Spleen (tissue), 11 donors: ENCODE measurements at regions not wholly inside any gene's neighbourhood (a gene's known extent, or its start where the extent isn't known, plus 50 kb on each side); places are given as distances from the start of the nearest gene placed in this dataset.

ENCODE experiments used
- DNase-seq: peaks from one replicate; pipeline ENCODE4 v3.0.0-alpha.2; 2020
- H3K27ac ChIP-seq, 8 donors: fragments of 200-600 bp; sonication (generic) in 7 of 8; 1 replicate in 4 of 8; 2 replicates in 4 of 8; pipeline versions ENCODE4 v1.5.0 to v1.8.0; 2016 to 2021; ENCODE audit warnings: inconsistent platforms in 4 of 8, mild to moderate bottlenecking in 4 of 8, moderate library complexity in 1 of 8
- H3K27me3 ChIP-seq, 7 donors: fragments of 200-600 bp; sonication (generic) in 6 of 7; replicated peaks in 1 of 7; 1 replicate in 4 of 7; 2 replicates in 3 of 7; pipeline versions ENCODE4 v1.5.0 to v1.8.0; 2016 to 2021; ENCODE audit warnings: inconsistent platforms in 3 of 7, mild to moderate bottlenecking in 1 of 7
- H3K36me3 ChIP-seq, 6 donors: fragments of 200-600 bp; sonication (generic) in 5 of 6; 1 replicate in 4 of 6; 2 replicates in 2 of 6; pipeline versions ENCODE4 v1.5.0 to v1.8.0; 2016 to 2021; ENCODE audit warnings: inconsistent platforms in 2 of 6
- H3K4me1 ChIP-seq, 6 donors: fragments of 200-600 bp; sonication (generic) in 5 of 6; 1 replicate in 3 of 6; 2 replicates in 3 of 6; pipeline versions ENCODE4 v1.5.0 to v1.8.0; 2016 to 2021; ENCODE audit warnings: inconsistent platforms in 3 of 6
- H3K4me3 ChIP-seq, 8 donors: fragments of 200-600 bp; sonication (generic) in 7 of 8; 1 replicate in 4 of 8; 2 replicates in 4 of 8; pipeline versions ENCODE4 v1.5.0 to v1.8.0; 2016 to 2021; ENCODE audit warnings: inconsistent platforms in 4 of 8, mild to moderate bottlenecking in 4 of 8, moderate library complexity in 2 of 8
- H3K9me3 ChIP-seq, 8 donors: fragments of 200-600 bp; sonication (generic) in 7 of 8; 1 replicate in 4 of 8; 2 replicates in 4 of 8; pipeline versions ENCODE4 v1.5.0 to v1.8.0; 2016 to 2021; ENCODE audit warnings: inconsistent platforms in 4 of 8
- CTCF ChIP-seq, 11 experiments: fragments of 200-600 bp in 7 of 11; fragments of 450-650 bp in 4 of 11; sonication (generic) in 4 of 11; IDR thresholded peaks in 8 of 11; conservative IDR thresholded peaks in 3 of 11; 1 replicate in 7 of 11; 2 replicates in 4 of 11; pipeline versions ENCODE4 v1.4.0 to v1.8.0; 2016 to 2021; ENCODE audit warnings: antibody characterized with exemption in 11 of 11, inconsistent platforms in 4 of 11, mild to moderate bottlenecking in 1 of 11
- POLR2A ChIP-seq, 3 donors: fragments of 450-650 bp; IDR thresholded peaks; one replicate each; pipeline ENCODE4 v1.5.1; 2017; ENCODE audit warnings: antibody characterized with exemption in 3 of 3, mild to moderate bottlenecking in 1 of 3
- POLR2AphosphoS5 ChIP-seq, 3 donors: sonication (generic); formaldehyde crosslinking; IDR thresholded peaks; one replicate each; pipeline ENCODE4 v1.5.1; 2017; ENCODE audit warnings: antibody characterized with exemption in 3 of 3
- WGBS, 5 donors: extraction: QIAGEN DNeasy Blood & Tissue Kit in 3 of 5; methylation state at CpG; one replicate each; pipeline versions ENCODE4 v1.1.5 to v1.1.7; 2013 to 2018; 5-methylcytosine and 5-hydroxymethylcytosine counted together
- intact Hi-C: fragments of 100-400 bp; cut with DNase I; formaldehyde crosslinking; loops from one replicate; pipeline ENCODE4 v1.15.0; 2023; ENCODE audit warnings: low total_unique reads
- donor health status: healthy with polysubstance abuse.
- donor health status: DM: no; HTN: no; CAD: no; lungs with moderate emphysema.
- donor health status: DM: no; HTN: no; CAD: no.
- donor health status: Bipolar disorder and iron deficiency.
- donor health status: healthy.
- donor health status: DM: no; HTN: no; CAD: no.
- donor health status: DM: yes; HTN: yes; CAD: no.

GRCh38 chr1:199377211-199377610 is 650.3 kb upstream of the NR5A2 start:
- Histone ChIP-seq H3K4me3 (no peak overlapping the region), H3K9me3 (peaks cover 0 to 12% (median 10%) of the 10 kb centered on the region in 8 donors), H3K27me3 (no peaks in the 10 kb centered on the region), H3K27ac (no peak overlapping the region), H3K4me1 (no peaks in the 10 kb centered on the region), H3K36me3 (no peaks in the 10 kb centered on the region)
- TF ChIP-seq CTCF (IDR thresholded peaks at IDR 0.05 in 8 of 11, conservative IDR thresholded peaks at IDR 0.05 in 3 of 11) (no peak), POLR2A (IDR thresholded peaks at IDR 0.05) (no peak), POLR2AphosphoS5 (IDR thresholded peaks at IDR 0.05) (no peak)
- no peak for DNase-seq
- intact Hi-C loops, result no loop called here
- WGBS, 5 donors, result 88 to 98% (median 93%) methylated on average over 1 of the region's 1 CpG

GRCh38 chr1:199383793-199384192 is 643.7 kb upstream of the NR5A2 start:
- no peak for TF ChIP-seq POLR2A (IDR thresholded peaks at IDR 0.05)
- TF ChIP-seq CTCF (IDR thresholded peaks at IDR 0.05 in 8 of 11, conservative IDR thresholded peaks at IDR 0.05 in 3 of 11), result no peak
- TF ChIP-seq POLR2AphosphoS5 (IDR thresholded peaks at IDR 0.05), result no peak
- Histone ChIP-seq H3K27ac (no peak overlapping the region), H3K27me3 (no peaks in the 10 kb centered on the region), H3K9me3 (no peaks in the 10 kb centered on the region), H3K4me3 (no peak overlapping the region), H3K4me1 (no peaks in the 10 kb centered on the region), H3K36me3 (no peaks in the 10 kb centered on the region)
- no peak for DNase-seq
- intact Hi-C loops, result no loop called here

- DNase-seq, result no peak
- Histone ChIP-seq H3K4me1 (peaks cover 0 to 13% (median 0%) of the 10 kb centered on the region in 6 donors), H3K9me3 (peaks cover 0 to 3% (median 0%) of the 10 kb centered on the region in 8 donors), H3K36me3 (no peaks in the 10 kb centered on the region), H3K27me3 (no peaks in the 10 kb centered on the region), H3K4me3 (no peak overlapping the region), H3K27ac (no peak overlapping the region)
- intact Hi-C loops, result no loop called here
- 87 to 96% (median 91%) methylated on average over 3 of the region's 3 CpGs for WGBS, 5 donors
- TF ChIP-seq POLR2AphosphoS5 (IDR thresholded peaks at IDR 0.05), result no peak
- TF ChIP-seq CTCF (IDR thresholded peaks at IDR 0.05 in 8 of 11, conservative IDR thresholded peaks at IDR 0.05 in 3 of 11), result no peak
- TF ChIP-seq POLR2A (IDR thresholded peaks at IDR 0.05), result no peak
These were observed 632.7 kb upstream of the NR5A2 start for GRCh38 chr1:199394856-199395255.

GRCh38 chr1:199396456-199396855 is 631.1 kb upstream of the NR5A2 start:
- H3K4me3 ChIP-seq, result no peak overlapping the region
- TF ChIP-seq POLR2AphosphoS5 (IDR thresholded peaks at IDR 0.05), result no peak
- no peak for TF ChIP-seq CTCF (IDR thresholded peaks at IDR 0.05 in 8 of 11, conservative IDR thresholded peaks at IDR 0.05 in 3 of 11)
- no peak for TF ChIP-seq POLR2A (IDR thresholded peaks at IDR 0.05)
- no peaks in the 10 kb centered on the region for H3K9me3 ChIP-seq
- DNase-seq, result no peak
- H3K4me1 ChIP-seq, result peaks cover 0 to 26% (median 1%) of the 10 kb centered on the region in 6 donors
- no peaks in the 10 kb centered on the region for H3K36me3 ChIP-seq
- H3K27ac ChIP-seq, result no peak overlapping the region
- intact Hi-C loops, result no loop called here
- WGBS, 5 donors, result 57 to 89% (median 76%) methylated on average over 1 of the region's 1 CpG
- H3K27me3 ChIP-seq, result no peaks in the 10 kb centered on the region
